ENCODE measurements at regions not wholly inside any gene's neighbourhood (a gene's known extent, or its start where the extent isn't known, plus 50 kb on each side); places are given as distances from the start of the nearest gene placed in this dataset.

DNA sequence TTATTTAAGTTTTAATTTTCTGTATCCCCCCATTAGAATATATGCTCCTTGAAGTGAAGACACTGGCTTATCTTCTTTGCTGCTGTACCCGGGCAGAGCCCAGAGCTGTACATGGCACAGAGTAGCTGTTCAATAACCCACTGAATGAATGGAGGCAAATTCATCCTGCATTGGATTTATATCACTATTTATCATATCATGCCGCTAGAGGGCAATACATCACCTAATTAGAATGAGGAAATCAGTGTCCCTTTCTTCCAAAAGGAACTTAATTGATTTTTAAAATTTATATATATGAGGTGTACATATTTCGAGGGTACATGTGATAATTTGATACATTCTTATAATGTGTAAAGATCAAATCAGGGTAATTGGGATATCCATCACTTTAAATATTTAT is 89.2 kb upstream of the TMEM260 start:
- no peak for ATAC-seq (ENCODE audit: low read depth in 2 of 2)
- H3K4me1 Mint-ChIP-seq = peaks cover 0 to 4% (median 0%) of the 10 kb centered on the region in 3 donors
- peak; percentile 21 for DNase-seq
- no peak overlapping the region for H3K4me3 Mint-ChIP-seq
- peaks cover 0 to 29% (median 0%) of the 10 kb centered on the region in 3 donors for H3K27me3 Mint-ChIP-seq
- no peak overlapping the region for H3K27ac Mint-ChIP-seq
- H3K36me3 Mint-ChIP-seq = no peaks in the 10 kb centered on the region
- no peaks in the 10 kb centered on the region for H3K9me3 Mint-ChIP-seq

DNA sequence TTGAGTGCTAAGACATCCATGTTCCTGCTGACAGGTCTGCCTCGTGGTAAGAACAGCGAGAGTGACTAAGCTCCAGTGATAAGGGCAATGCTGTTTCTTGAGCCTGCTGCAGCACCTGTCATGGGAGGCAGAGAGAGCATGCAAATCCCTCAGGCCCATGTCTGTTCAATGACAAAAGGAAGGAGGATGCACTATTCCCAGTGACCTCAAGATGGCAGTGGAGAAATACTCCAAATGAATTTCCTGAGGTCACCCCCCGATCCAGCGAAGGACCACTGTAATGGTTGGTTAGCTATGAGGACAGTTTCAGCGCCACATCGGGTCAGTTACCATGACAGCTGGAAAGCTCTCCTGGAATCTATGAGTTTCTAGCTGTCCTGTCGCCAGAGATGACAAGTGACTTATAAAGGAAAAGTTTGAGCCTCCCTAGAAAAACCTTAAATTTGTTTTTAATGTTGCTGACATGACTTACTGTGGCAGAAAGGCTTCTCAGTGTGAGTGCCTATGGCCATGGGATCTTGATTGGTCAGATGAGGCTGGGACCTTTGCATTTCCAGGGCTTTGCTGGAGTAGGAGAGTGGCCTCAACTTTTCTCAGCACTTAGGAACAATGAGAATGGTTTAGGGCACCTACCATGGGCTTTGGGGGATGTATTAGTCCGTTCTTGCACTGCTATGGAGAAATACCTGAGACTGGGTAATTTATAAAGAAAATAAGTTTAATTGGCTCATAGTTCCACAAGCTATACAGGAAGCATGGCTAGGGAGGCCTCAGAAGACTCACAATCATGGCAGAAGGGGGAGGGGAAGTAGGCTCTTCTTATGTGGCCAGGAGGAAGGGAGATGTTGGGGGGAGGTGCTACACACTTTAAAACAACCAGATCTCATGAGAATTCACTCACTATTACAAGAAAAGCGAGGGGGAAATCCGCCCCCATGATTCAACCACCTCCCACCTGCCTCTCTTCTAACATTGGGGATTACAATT is 88.0 kb upstream of the TMEM260 start:
- peaks cover 0 to 29% (median 2%) of the 10 kb centered on the region in 3 donors for H3K27me3 Mint-ChIP-seq
- no peak overlapping the region for H3K27ac Mint-ChIP-seq
- no peaks in the 10 kb centered on the region for H3K9me3 Mint-ChIP-seq
- no peaks in the 10 kb centered on the region for H3K36me3 Mint-ChIP-seq
- peak; percentile 38 to 48 for ATAC-seq (ENCODE audit: low read depth in 2 of 2)
- H3K4me1 Mint-ChIP-seq = peaks cover 0 to 4% (median 0%) of the 10 kb centered on the region in 3 donors
- peak overlapping the region in 1 of 8 donors; percentile 9 for H3K4me3 Mint-ChIP-seq
- DNase-seq = peak; percentile 3

- H3K9me3 Mint-ChIP-seq = peaks cover 0 to 2% (median 0%) of the 10 kb centered on the region in 7 donors
- H3K27ac Mint-ChIP-seq = no peak overlapping the region
- DNase-seq (no peak), ATAC-seq (ENCODE audit: low read depth in 2 of 2) (no peak)
- H3K4me3 Mint-ChIP-seq = no peak overlapping the region
- peaks cover 0 to 19% (median 5%) of the 10 kb centered on the region in 3 donors for H3K27me3 Mint-ChIP-seq
- H3K4me1 Mint-ChIP-seq = peaks cover 0 to 4% (median 0%) of the 10 kb centered on the region in 3 donors
- no peaks in the 10 kb centered on the region for H3K36me3 Mint-ChIP-seq
Observed at GRCh38 chr14:56494167-56494566, 85.4 kb upstream of the TMEM260 start.

GRCh38 chr14:56498112-56498511 is 81.5 kb upstream of the TMEM260 start:
- no peaks in the 10 kb centered on the region for H3K4me1 Mint-ChIP-seq
- H3K36me3 Mint-ChIP-seq = no peaks in the 10 kb centered on the region
- ATAC-seq (ENCODE audit: low read depth in 2 of 2) = no peak
- no peak overlapping the region for H3K27ac Mint-ChIP-seq
- peaks cover 0 to 2% (median 0%) of the 10 kb centered on the region in 7 donors for H3K9me3 Mint-ChIP-seq
- H3K4me3 Mint-ChIP-seq = no peak overlapping the region
- DNase-seq = no peak
- H3K27me3 Mint-ChIP-seq = peaks cover 8 to 15% (median 12%) of the 10 kb centered on the region in 3 donors

DNA sequence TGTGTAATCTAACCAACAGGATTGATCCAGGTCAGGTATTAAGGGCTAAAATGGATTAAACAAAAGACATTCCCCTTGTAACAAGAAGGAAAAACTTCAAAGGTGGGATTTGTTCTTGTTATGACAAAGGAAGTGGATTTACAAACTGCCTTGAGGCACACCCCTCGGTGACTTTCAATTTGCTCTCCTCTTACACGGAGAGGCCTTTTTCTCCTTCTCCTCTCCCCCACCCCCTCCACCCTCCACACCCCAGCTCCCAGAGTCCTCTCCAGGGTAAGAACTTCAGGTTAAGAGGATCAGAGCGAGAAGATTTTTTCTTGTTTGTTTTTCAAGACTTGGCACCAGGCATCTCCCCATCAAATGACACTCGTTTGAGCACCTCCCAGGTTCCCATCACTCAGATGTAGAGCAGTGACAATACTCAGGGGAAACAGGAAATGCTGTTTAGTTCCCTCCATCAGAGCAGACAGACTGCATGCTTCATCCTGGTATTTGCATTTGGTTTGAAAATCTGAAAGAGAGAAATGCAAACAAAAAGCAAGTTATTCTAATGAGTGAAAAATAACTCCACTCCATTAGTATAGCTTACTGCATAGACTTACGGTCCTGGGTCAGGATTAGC is 77.6 kb upstream of the TMEM260 start:
- Mint-ChIP-seq H3K4me1 (no peaks in the 10 kb centered on the region), H3K9me3 (no peaks in the 10 kb centered on the region), H3K27ac (no peak overlapping the region), H3K27me3 (peaks cover 20 to 39% (median 35%) of the 10 kb centered on the region in 3 donors), H3K36me3 (no peaks in the 10 kb centered on the region), H3K4me3 (no peak overlapping the region)
- no peak for DNase-seq
- ATAC-seq (ENCODE audit: low read depth in 2 of 2) = no peak

GRCh38 chr14:56505361-56505760 is 74.2 kb upstream of the TMEM260 start:
- Mint-ChIP-seq H3K4me1 (no peaks in the 10 kb centered on the region), H3K9me3 (peaks cover 0 to 1% (median 0%) of the 10 kb centered on the region in 7 donors), H3K36me3 (no peaks in the 10 kb centered on the region), H3K4me3 (no peak overlapping the region), H3K27ac (no peak overlapping the region), H3K27me3 (peaks cover 20 to 35% (median 32%) of the 10 kb centered on the region in 3 donors)
- no peak for DNase-seq
- no peak for ATAC-seq (ENCODE audit: low read depth in 2 of 2)

GRCh38 chr14:56512521-56512920 is 67.1 kb upstream of the TMEM260 start:
- Mint-ChIP-seq H3K4me3 (no peak overlapping the region), H3K36me3 (no peaks in the 10 kb centered on the region)

GRCh38 chr14:56514663-56515371 is 64.8 kb upstream of the TMEM260 start:
- no peaks in the 10 kb centered on the region for H3K36me3 Mint-ChIP-seq
- no peaks in the 10 kb centered on the region for H3K4me1 Mint-ChIP-seq
- no peak for ATAC-seq (ENCODE audit: low read depth in 2 of 2)
- peaks cover 6 to 34% (median 12%) of the 10 kb centered on the region in 3 donors for H3K27me3 Mint-ChIP-seq
- no peak for DNase-seq
- no peak overlapping the region for H3K4me3 Mint-ChIP-seq
- H3K27ac Mint-ChIP-seq = no peak overlapping the region
- peaks cover 0 to 4% (median 0%) of the 10 kb centered on the region in 7 donors for H3K9me3 Mint-ChIP-seq

More at GRCh38 chr14:56512521-56512920, 67.1 kb upstream of the TMEM260 start:
- ATAC-seq (ENCODE audit: low read depth in 2 of 2) (no peak), DNase-seq (no peak)
- Mint-ChIP-seq H3K4me1 (no peaks in the 10 kb centered on the region), H3K9me3 (peaks cover 0 to 4% (median 0%) of the 10 kb centered on the region in 7 donors), H3K27ac (no peak overlapping the region), H3K27me3 (peaks cover 6 to 16% (median 6%) of the 10 kb centered on the region in 3 donors)

DNA sequence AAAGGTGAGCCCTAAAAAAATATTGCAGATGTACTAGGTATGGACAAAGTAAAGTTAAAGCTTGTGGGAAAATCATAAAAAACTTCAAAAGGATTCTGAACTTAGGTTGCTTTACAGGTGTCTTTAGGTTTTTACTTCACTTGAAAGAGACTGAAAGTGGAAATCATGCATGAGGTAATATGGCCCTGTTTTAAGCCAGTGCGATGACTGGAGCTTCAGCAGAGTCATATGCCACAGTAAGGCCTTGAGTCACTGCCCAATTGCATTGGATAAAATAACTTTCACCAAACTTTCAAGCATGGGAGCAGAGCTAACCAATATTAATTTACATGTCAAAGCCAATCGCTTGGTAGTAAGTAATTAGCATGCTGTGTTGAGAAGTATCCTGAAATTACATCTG is 63.9 kb upstream of the TMEM260 start:
- Mint-ChIP-seq H3K27ac (no peak overlapping the region), H3K36me3 (no peaks in the 10 kb centered on the region), H3K4me1 (no peaks in the 10 kb centered on the region), H3K4me3 (no peak overlapping the region), H3K27me3 (peaks cover 6 to 39% (median 12%) of the 10 kb centered on the region in 3 donors), H3K9me3 (peaks cover 0 to 4% (median 0%) of the 10 kb centered on the region in 7 donors)
- ATAC-seq (ENCODE audit: low read depth in 2 of 2) (no peak), DNase-seq (no peak)

- Mint-ChIP-seq H3K4me1 (no peaks in the 10 kb centered on the region), H3K9me3 (peaks cover 0 to 2% (median 0%) of the 10 kb centered on the region in 7 donors), H3K27ac (no peak overlapping the region), H3K27me3 (peaks cover 14 to 36% (median 22%) of the 10 kb centered on the region in 3 donors), H3K36me3 (no peaks in the 10 kb centered on the region), H3K4me3 (no peak overlapping the region)
- ATAC-seq (ENCODE audit: low read depth in 2 of 2) (no peak), DNase-seq (no peak)
Observed at GRCh38 chr14:56522403-56522802, 57.2 kb upstream of the TMEM260 start.

DNA sequence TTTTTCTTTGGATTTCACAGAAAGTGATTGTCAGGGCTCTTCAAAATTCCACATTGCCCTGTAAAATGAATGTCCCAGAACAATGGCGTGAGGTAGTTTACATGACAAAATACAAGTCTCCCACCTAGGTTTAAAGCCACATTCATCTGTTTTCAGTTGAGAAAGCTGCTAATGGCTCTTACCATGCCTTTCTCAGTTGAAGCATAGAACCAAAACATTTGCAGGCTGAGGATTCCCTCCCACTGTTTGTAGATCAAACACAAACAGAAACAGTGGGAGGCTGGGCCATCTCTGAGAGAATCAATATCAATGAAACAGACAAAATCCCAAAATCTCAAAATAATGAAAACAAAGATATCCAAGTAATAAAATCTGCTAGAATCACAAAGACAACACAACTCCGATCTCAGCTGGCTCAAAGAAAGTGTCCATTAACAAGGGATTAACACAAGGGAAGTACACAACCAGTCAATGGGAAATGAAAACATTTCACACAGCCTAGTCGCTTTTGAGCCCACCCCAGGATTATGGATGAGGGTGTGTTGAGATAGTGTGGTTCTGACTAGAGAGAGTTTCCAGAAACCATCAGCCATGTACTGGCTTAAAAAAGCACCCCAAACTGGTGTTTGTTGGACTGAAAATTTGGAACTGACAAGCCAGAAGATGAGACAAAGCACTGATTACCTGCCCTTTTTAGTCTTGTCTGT is 54.5 kb upstream of the TMEM260 start:
- Mint-ChIP-seq H3K27me3 (peaks cover 10 to 27% (median 18%) of the 10 kb centered on the region in 3 donors), H3K4me1 (no peaks in the 10 kb centered on the region), H3K36me3 (no peaks in the 10 kb centered on the region), H3K9me3 (peaks cover 0 to 2% (median 0%) of the 10 kb centered on the region in 7 donors), H3K4me3 (no peak overlapping the region), H3K27ac (no peak overlapping the region)
- DNase-seq = no peak
- no peak for ATAC-seq (ENCODE audit: low read depth in 2 of 2)

GRCh38 chr14:56528927-56529326 is 50.7 kb upstream of the TMEM260 start:
- no peaks in the 10 kb centered on the region for H3K9me3 Mint-ChIP-seq
- peaks cover 14 to 33% (median 27%) of the 10 kb centered on the region in 3 donors for H3K27me3 Mint-ChIP-seq
- ATAC-seq (ENCODE audit: low read depth in 2 of 2) (no peak), DNase-seq (no peak)
- H3K4me3 Mint-ChIP-seq = no peak overlapping the region
- H3K4me1 Mint-ChIP-seq = no peaks in the 10 kb centered on the region
- H3K36me3 Mint-ChIP-seq = no peaks in the 10 kb centered on the region
- no peak overlapping the region for H3K27ac Mint-ChIP-seq
